ENCODE measurements at regions not wholly inside any gene's neighbourhood (a gene's known extent, or its start where the extent isn't known, plus 50 kb on each side); places are given as distances from the start of the nearest gene placed in this dataset.
"Not testable (repeated sequence)": the region's sequence is repeated elsewhere in the genome, so short reads cannot be mapped to it uniquely, and the experiment has no call there.

GRCh38 chr7:128581825-128582561 lies 90.1 kb upstream of the GARIN1A start:
- not testable (repeated sequence) for H3K4me3 ChIP-seq; H3K27me3 Mint-ChIP-seq (ENCODE audit: insufficient read depth, low read depth); H3K4me1 Mint-ChIP-seq; H3K27me3 ChIP-seq; H3K4me3 Mint-ChIP-seq; H3K4me2 ChIP-seq; H3K36me3 ChIP-seq; H3K27ac ChIP-seq; H3K4me1 ChIP-seq; H3K9me3 ChIP-seq (ENCODE audit: low read depth); H3K79me2 ChIP-seq (ENCODE audit: low read depth); H3K27ac Mint-ChIP-seq; H3K9ac ChIP-seq; DNase-seq (ENCODE audit: low spot score); H4K20me1 ChIP-seq (ENCODE audit: low read depth); H3K9me3 Mint-ChIP-seq; H3F3A ChIP-seq (ENCODE audit: low read depth); H2AFZ ChIP-seq (replicated peaks)
- peaks cover 31% of the 10 kb centered on the region for H3K36me3 Mint-ChIP-seq

- not testable (repeated sequence) for H3K27ac ChIP-seq; H3K27me3 ChIP-seq; DNase-seq (ENCODE audit: low spot score); H3F3A ChIP-seq (ENCODE audit: low read depth); H3K9me3 Mint-ChIP-seq; H2AFZ ChIP-seq (replicated peaks); H3K27ac Mint-ChIP-seq; H3K4me1 ChIP-seq; H3K79me2 ChIP-seq (ENCODE audit: low read depth); H4K20me1 ChIP-seq (ENCODE audit: low read depth); H3K27me3 Mint-ChIP-seq (ENCODE audit: insufficient read depth, low read depth); H3K9ac ChIP-seq; H3K4me3 Mint-ChIP-seq; H3K4me1 Mint-ChIP-seq; H3K36me3 ChIP-seq; H3K9me3 ChIP-seq (ENCODE audit: low read depth); H3K4me2 ChIP-seq; H3K4me3 ChIP-seq
- peaks cover 35% of the 10 kb centered on the region for H3K36me3 Mint-ChIP-seq
Observed at GRCh38 chr7:128586715-128587114, 85.4 kb upstream of the GARIN1A start.

- Mint-ChIP-seq H3K9me3 (peaks cover 3% of the 10 kb centered on the region), H3K27me3 (ENCODE audit: insufficient read depth, low read depth) (no peaks in the 10 kb centered on the region), H3K27ac (no peak overlapping the region), H3K36me3 (peaks cover 36% of the 10 kb centered on the region), H3K4me3 (no peak overlapping the region), H3K4me1 (no peaks in the 10 kb centered on the region)
- Histone ChIP-seq H3K79me2 (ENCODE audit: low read depth) (peaks cover 3% of the 10 kb centered on the region), H3K4me3 (no peak overlapping the region), H3K36me3 (peaks cover 5% of the 10 kb centered on the region), H3K4me2 (no peak overlapping the region), H3K9me3 (ENCODE audit: low read depth) (no peaks in the 10 kb centered on the region), H3F3A (ENCODE audit: low read depth) (no peaks in the 10 kb centered on the region), H4K20me1 (ENCODE audit: low read depth) (peaks cover 5% of the 10 kb centered on the region), H3K9ac (no peak overlapping the region), H2AFZ (replicated peaks) (no peak overlapping the region), H3K27ac (no peak overlapping the region), H3K4me1 (no peaks in the 10 kb centered on the region), H3K27me3 (no peaks in the 10 kb centered on the region)
- DNase-seq (ENCODE audit: low spot score) = no peak
- no peak for TF ChIP-seq CTCF (IDR thresholded peaks at IDR 0.05)
- TF ChIP-seq EZH2phosphoT487 (IDR thresholded peaks at IDR 0.05) = no peak
- no peak for TF ChIP-seq EZH2 (IDR thresholded peaks at IDR 0.05)
Observed at GRCh38 chr7:128591705-128592104, 80.4 kb upstream of the GARIN1A start.

GRCh38 chr7:128592209-128592608 lies 79.9 kb upstream of the GARIN1A start:
- H3K27me3 Mint-ChIP-seq (ENCODE audit: insufficient read depth, low read depth); H3K9me3 Mint-ChIP-seq; H3F3A ChIP-seq (ENCODE audit: low read depth); H3K9me3 ChIP-seq (ENCODE audit: low read depth); H3K79me2 ChIP-seq (ENCODE audit: low read depth); H3K4me3 ChIP-seq; H3K4me1 Mint-ChIP-seq; H4K20me1 ChIP-seq (ENCODE audit: low read depth); H3K27ac Mint-ChIP-seq; H2AFZ ChIP-seq (replicated peaks); H3K27ac ChIP-seq; H3K36me3 ChIP-seq; H3K9ac ChIP-seq; H3K4me2 ChIP-seq; DNase-seq (ENCODE audit: low spot score); H3K27me3 ChIP-seq; H3K4me3 Mint-ChIP-seq; H3K4me1 ChIP-seq: not testable (repeated sequence)
- peaks cover 36% of the 10 kb centered on the region for H3K36me3 Mint-ChIP-seq

- H3K9me3 Mint-ChIP-seq; H3K27ac Mint-ChIP-seq; H3K4me3 Mint-ChIP-seq; H3K79me2 ChIP-seq (ENCODE audit: low read depth); H3K36me3 ChIP-seq; H3K4me1 Mint-ChIP-seq; H3K4me3 ChIP-seq; H3K27me3 Mint-ChIP-seq (ENCODE audit: insufficient read depth, low read depth); H2AFZ ChIP-seq (replicated peaks); H3K9me3 ChIP-seq (ENCODE audit: low read depth); DNase-seq (ENCODE audit: low spot score); H3K9ac ChIP-seq; H4K20me1 ChIP-seq (ENCODE audit: low read depth); H3K4me2 ChIP-seq; H3K4me1 ChIP-seq; H3K27me3 ChIP-seq; H3F3A ChIP-seq (ENCODE audit: low read depth); H3K27ac ChIP-seq: not testable (repeated sequence)
- H3K36me3 Mint-ChIP-seq = peaks cover 34% of the 10 kb centered on the region
Observed at GRCh38 chr7:128594061-128594460, 78.0 kb upstream of the GARIN1A start.

GRCh38 chr7:128596336-128597128 lies 75.6 kb upstream of the GARIN1A start:
- not testable (repeated sequence) for H3K27me3 Mint-ChIP-seq (ENCODE audit: insufficient read depth, low read depth); H3K4me2 ChIP-seq; H3K9me3 ChIP-seq (ENCODE audit: low read depth); H3K36me3 ChIP-seq; H3K4me1 ChIP-seq; H3K9me3 Mint-ChIP-seq; H3K4me1 Mint-ChIP-seq; H3K79me2 ChIP-seq (ENCODE audit: low read depth); H3K4me3 ChIP-seq; H3K27me3 ChIP-seq; H4K20me1 ChIP-seq (ENCODE audit: low read depth); H3F3A ChIP-seq (ENCODE audit: low read depth); DNase-seq (ENCODE audit: low spot score); H3K27ac ChIP-seq; H3K9ac ChIP-seq; H3K27ac Mint-ChIP-seq; H2AFZ ChIP-seq (replicated peaks)
- Mint-ChIP-seq H3K36me3 (peaks cover 35% of the 10 kb centered on the region), H3K4me3 (peak overlapping the region; percentile 6)

- H3K4me3 ChIP-seq; H3K4me3 Mint-ChIP-seq; DNase-seq (ENCODE audit: low spot score); H3K36me3 ChIP-seq; H3K4me2 ChIP-seq; H3K4me1 Mint-ChIP-seq; H3K27ac ChIP-seq; H3K27me3 ChIP-seq; H3K27me3 Mint-ChIP-seq (ENCODE audit: insufficient read depth, low read depth); H3K9ac ChIP-seq; H4K20me1 ChIP-seq (ENCODE audit: low read depth); H2AFZ ChIP-seq (replicated peaks); H3K9me3 ChIP-seq (ENCODE audit: low read depth); H3K27ac Mint-ChIP-seq; H3F3A ChIP-seq (ENCODE audit: low read depth); H3K79me2 ChIP-seq (ENCODE audit: low read depth); H3K9me3 Mint-ChIP-seq; H3K4me1 ChIP-seq: not testable (repeated sequence)
- H3K36me3 Mint-ChIP-seq = peaks cover 33% of the 10 kb centered on the region
Observed at GRCh38 chr7:128598946-128599345, 73.1 kb upstream of the GARIN1A start.
